Ovary (tissue), 7 donors: ENCODE measurements at regions not wholly inside any gene's neighbourhood (a gene's known extent, or its start where the extent isn't known, plus 50 kb on each side); places are given as distances from the start of the nearest gene placed in this dataset.

Experiments used
- DNase-seq, 5 donors: peaks; one replicate each; pipeline ENCODE4 v3.0.0-alpha.2; 2019 to 2020
- H3K27ac ChIP-seq, 2 donors: fragments of 200-600 bp; one replicate each; pipeline versions ENCODE4 v1.5.1 to v1.8.0; 2019 to 2022
- H3K27me3 ChIP-seq: fragments of 200-600 bp; one replicate; pipeline ENCODE4 v1.8.0; 2022
- H3K36me3 ChIP-seq: fragments of 200-600 bp; sonication (generic); one replicate; pipeline ENCODE4 v1.5.1; 2019
- H3K4me1 ChIP-seq: one replicate; pipeline ENCODE4 v1.8.1; 2013; ENCODE audit warnings: mild to moderate bottlenecking, moderate library complexity; ENCODE audit not compliant: insufficient read depth
- H3K4me3 ChIP-seq: fragments of 200-600 bp; sonication (generic); one replicate; pipeline ENCODE4 v1.5.1; 2017
- H3K9me3 ChIP-seq, 2 donors: fragments of 200-600 bp in 1 of 2; sonication (generic) in 1 of 2; one replicate each; pipeline versions ENCODE4 v1.5.1 to v1.8.1; 2013 to 2019; ENCODE audit warnings: mild to moderate bottlenecking in 1 of 2, moderate library complexity in 1 of 2
- EP300 ChIP-seq: sonication (generic); formaldehyde crosslinking; IDR thresholded peaks from one replicate; pipeline ENCODE4 v1.6.1; 2017; ENCODE audit warnings: antibody characterized with exemption
- POLR2A ChIP-seq: fragments of 450-650 bp; IDR thresholded peaks from one replicate; pipeline ENCODE4 v1.6.1; 2017; ENCODE audit warnings: antibody characterized with exemption, mild to moderate bottlenecking, moderate library complexity
- WGBS, 3 donors: extraction: QIAGEN DNeasy Blood & Tissue Kit in 1 of 3; methylation state at CpG; one replicate each; pipeline versions ENCODE4 v1.1.5 to v1.1.7; 2013 to 2017; 5-methylcytosine and 5-hydroxymethylcytosine counted together
- intact Hi-C, 4 donors: fragments of 100-400 bp; cut with DNase I; formaldehyde crosslinking; loops; one replicate each; pipeline versions ENCODE4 v1.11.0 to v1.15.1; 2022 to 2023
- TF ChIP-seq, protein P1 (sequence below), 3 donors: fragments of 450-650 bp in 2 of 3; fragments of 200-600 bp in 1 of 3; IDR thresholded peaks; one replicate each; pipeline versions ENCODE4 v1.5.1 to v1.8.0; 2016 to 2022; ENCODE audit warnings: antibody characterized with exemption in 3 of 3, mild to moderate bottlenecking in 1 of 3
- donor health status: DM: no; HTN: no; CAD: no; lungs with moderate emphysema.
- donor health status: DM: no; HTN: no; CAD: no.
- donor health status: Bipolar disorder and iron deficiency.
- donor health status: DM: no; HTN: no; CAD: no.
- donor health status: DM: yes; HTN: yes; CAD: no.

GRCh38 chr3:175890066-175890465, 1030.9 kb downstream of the NAALADL2 start:
- WGBS, 3 donors: 35 to 41% (median 36%) methylated on average over 4 of the region's 4 CpGs
- Histone ChIP-seq H3K4me3 (no peak overlapping the region), H3K36me3 (no peaks in the 10 kb centered on the region), H3K9me3 (no peaks in the 10 kb centered on the region), H3K27ac (no peak overlapping the region), H3K27me3 (no peaks in the 10 kb centered on the region), H3K4me1 (no peaks in the 10 kb centered on the region)
- no peak for TF ChIP-seq EP300
- no peak for TF ChIP-seq POLR2A
- TF ChIP-seq, protein P1, sequence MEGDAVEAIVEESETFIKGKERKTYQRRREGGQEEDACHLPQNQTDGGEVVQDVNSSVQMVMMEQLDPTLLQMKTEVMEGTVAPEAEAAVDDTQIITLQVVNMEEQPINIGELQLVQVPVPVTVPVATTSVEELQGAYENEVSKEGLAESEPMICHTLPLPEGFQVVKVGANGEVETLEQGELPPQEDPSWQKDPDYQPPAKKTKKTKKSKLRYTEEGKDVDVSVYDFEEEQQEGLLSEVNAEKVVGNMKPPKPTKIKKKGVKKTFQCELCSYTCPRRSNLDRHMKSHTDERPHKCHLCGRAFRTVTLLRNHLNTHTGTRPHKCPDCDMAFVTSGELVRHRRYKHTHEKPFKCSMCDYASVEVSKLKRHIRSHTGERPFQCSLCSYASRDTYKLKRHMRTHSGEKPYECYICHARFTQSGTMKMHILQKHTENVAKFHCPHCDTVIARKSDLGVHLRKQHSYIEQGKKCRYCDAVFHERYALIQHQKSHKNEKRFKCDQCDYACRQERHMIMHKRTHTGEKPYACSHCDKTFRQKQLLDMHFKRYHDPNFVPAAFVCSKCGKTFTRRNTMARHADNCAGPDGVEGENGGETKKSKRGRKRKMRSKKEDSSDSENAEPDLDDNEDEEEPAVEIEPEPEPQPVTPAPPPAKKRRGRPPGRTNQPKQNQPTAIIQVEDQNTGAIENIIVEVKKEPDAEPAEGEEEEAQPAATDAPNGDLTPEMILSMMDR (IDR thresholded peaks at IDR 0.05): no peak
- DNase-seq: no peak
- intact Hi-C loops: no loop called here

DNA sequence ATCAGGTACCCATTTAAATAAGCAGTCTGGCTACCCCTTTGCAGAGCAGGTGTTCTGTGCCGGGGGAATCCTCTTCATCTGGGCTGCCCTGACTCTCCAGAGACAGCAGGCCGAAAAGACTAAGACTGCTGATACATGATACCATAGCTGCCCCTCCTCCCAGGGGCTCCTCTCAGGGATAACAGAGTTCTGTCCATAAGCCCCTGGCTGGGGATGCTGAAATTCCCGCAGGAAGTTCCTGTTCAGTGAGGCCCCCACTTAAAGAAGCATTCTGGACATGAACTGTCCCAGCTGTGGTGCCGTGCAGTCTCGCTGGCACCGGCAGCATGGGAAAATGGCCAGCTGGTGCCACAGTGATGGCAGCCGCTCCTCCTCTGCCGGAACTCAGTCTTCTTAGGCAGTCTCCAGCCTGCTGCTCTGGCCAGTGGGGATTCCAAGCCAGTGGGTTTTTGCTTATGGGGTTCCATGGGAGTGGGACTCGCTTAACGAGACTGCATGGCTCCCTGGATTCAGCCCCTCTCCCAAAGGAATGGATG, 1026.2 kb downstream of the NAALADL2 start:
- intact Hi-C loops: no loop called here
- Histone ChIP-seq H3K36me3 (no peaks in the 10 kb centered on the region), H3K27me3 (no peaks in the 10 kb centered on the region), H3K27ac (no peak overlapping the region), H3K4me3 (no peak overlapping the region), H3K9me3 (peaks cover 0 to 2% of the 10 kb centered on the region in 2 donors), H3K4me1 (no peaks in the 10 kb centered on the region)
- 84 to 94% (median 92%) methylated on average over 8 to 10 of the region's 10 CpGs for WGBS, 3 donors
- TF ChIP-seq, protein P1 (IDR thresholded peaks at IDR 0.05): no peak
- no peak for TF ChIP-seq POLR2A
- TF ChIP-seq EP300: no peak
- no peak for DNase-seq

GRCh38 chr3:175879417-175879816, 1020.3 kb downstream of the NAALADL2 start:
- Histone ChIP-seq H3K27ac (no peak overlapping the region), H3K27me3 (no peaks in the 10 kb centered on the region), H3K9me3 (peaks cover 0 to 2% of the 10 kb centered on the region in 2 donors), H3K36me3 (no peaks in the 10 kb centered on the region), H3K4me3 (no peak overlapping the region), H3K4me1 (no peaks in the 10 kb centered on the region)
- intact Hi-C loops: no loop called here
- no peak for DNase-seq
- WGBS, 3 donors: 89 to 91% (median 91%) methylated on average over 2 of the region's 2 CpGs
- no peak for TF ChIP-seq POLR2A
- TF ChIP-seq, protein P1 (IDR thresholded peaks at IDR 0.05): no peak
- TF ChIP-seq EP300: no peak

DNA sequence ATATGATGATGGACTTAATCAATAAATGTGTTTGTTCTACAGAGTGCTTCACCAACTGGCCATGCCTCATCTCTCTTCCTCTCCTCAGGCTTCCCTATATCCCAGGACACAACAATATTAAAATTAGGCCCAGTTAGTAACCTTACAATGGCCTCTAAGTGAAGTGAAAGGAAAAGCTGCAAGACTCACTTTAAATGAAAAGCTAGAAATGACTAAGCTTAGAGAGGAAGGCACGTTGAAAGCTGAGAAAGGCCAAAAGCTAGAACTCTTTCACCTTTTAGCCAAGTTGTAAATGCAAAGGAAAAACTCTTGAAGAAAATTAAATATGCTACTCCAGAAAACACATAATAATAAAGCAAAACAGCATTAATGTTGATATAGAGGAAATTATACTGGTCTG, 1010.3 kb downstream of the NAALADL2 start:
- H3K9me3 ChIP-seq: no peaks in the 10 kb centered on the region
- intact Hi-C loops: no loop called here
- TF ChIP-seq POLR2A (no peak), EP300 (no peak)
- TF ChIP-seq, protein P1 (IDR thresholded peaks at IDR 0.05): no peak

More for the DNA sequence above, 1010.3 kb downstream of the NAALADL2 start:
- no peaks in the 10 kb centered on the region for H3K36me3 ChIP-seq
- no peaks in the 10 kb centered on the region for H3K4me1 ChIP-seq
- H3K27me3 ChIP-seq: no peaks in the 10 kb centered on the region
- 31 to 40% (median 36%) methylated on average over 1 of the region's 1 CpG for WGBS, 3 donors
- no peak overlapping the region for H3K27ac ChIP-seq
- H3K4me3 ChIP-seq: no peak overlapping the region
- DNase-seq: no peak
